Activated CD4-positive, alpha-beta memory T cell treated with anti-CD3 and anti-CD28 coated beads, Interleukin-2, amount 10 ng/mL, durations not matched to agents 7 days and 5 days (primary cell): ENCODE measurements at regions not wholly inside any gene's neighbourhood (a gene's known extent, or its start where the extent isn't known, plus 50 kb on each side); places are given as distances from the start of the nearest gene placed in this dataset.

Experiments used
- CTCF ChIA-PET: fragments of 350-600 bp; sonication (Branson Sonifier 250); formaldehyde crosslinking; loops from one replicate; lab custom pipeline; 2021; ENCODE audit warnings: antibody characterized with exemption, inconsistent platforms; lab: Charles Lee
- POLR2A ChIA-PET: fragments of 350-600 bp; sonication (Branson Sonifier 250); formaldehyde crosslinking; loops from one replicate; lab custom pipeline; 2021; ENCODE audit warnings: antibody characterized with exemption; lab: Charles Lee
- DNase-seq: peaks from one replicate; pipeline ENCODE4 v3.0.0-alpha.2; 2020
- H3K27ac Mint-ChIP-seq: one replicate; pipeline ENCODE4 v1.8.0; 2021; ENCODE audit warnings: mild to moderate bottlenecking, mixed read lengths
- H3K27me3 Mint-ChIP-seq: one replicate; pipeline ENCODE4 v1.8.0; 2021; ENCODE audit warnings: mixed read lengths
- H3K36me3 Mint-ChIP-seq: one replicate; pipeline ENCODE4 v1.8.0; 2021; ENCODE audit warnings: low read depth, mixed read lengths
- H3K4me1 Mint-ChIP-seq: one replicate; pipeline ENCODE4 v1.8.0; 2021; ENCODE audit warnings: mixed read lengths
- H3K4me3 Mint-ChIP-seq: one replicate; pipeline ENCODE4 v1.8.0; 2021; ENCODE audit warnings: mild to moderate bottlenecking, mixed read lengths
- H3K9me3 Mint-ChIP-seq: one replicate; pipeline ENCODE4 v1.8.0; 2021; ENCODE audit warnings: mixed read lengths

GRCh38 chr19:29404951-29405727 is 120.7 kb upstream of the VSTM2B start:
- ChIA-PET POLR2A (no interaction called here), CTCF (no interaction called here)
- Mint-ChIP-seq H3K9me3 (no peaks in the 10 kb centered on the region), H3K27ac (no peak overlapping the region), H3K36me3 (no peaks in the 10 kb centered on the region), H3K4me1 (no peaks in the 10 kb centered on the region), H3K27me3 (peaks cover 2% of the 10 kb centered on the region), H3K4me3 (no peak overlapping the region)
- DNase-seq: no peak

GRCh38 chr19:29405728-29405995 is 120.1 kb upstream of the VSTM2B start:
- H3K27ac Mint-ChIP-seq: no peak overlapping the region
- no peaks in the 10 kb centered on the region for H3K4me1 Mint-ChIP-seq
- CTCF ChIA-PET: no interaction called here
- POLR2A ChIA-PET: no interaction called here
- H3K36me3 Mint-ChIP-seq: no peaks in the 10 kb centered on the region
- H3K27me3 Mint-ChIP-seq: peaks cover 2% of the 10 kb centered on the region
- no peak for DNase-seq
- H3K4me3 Mint-ChIP-seq: no peak overlapping the region
- no peaks in the 10 kb centered on the region for H3K9me3 Mint-ChIP-seq

DNA sequence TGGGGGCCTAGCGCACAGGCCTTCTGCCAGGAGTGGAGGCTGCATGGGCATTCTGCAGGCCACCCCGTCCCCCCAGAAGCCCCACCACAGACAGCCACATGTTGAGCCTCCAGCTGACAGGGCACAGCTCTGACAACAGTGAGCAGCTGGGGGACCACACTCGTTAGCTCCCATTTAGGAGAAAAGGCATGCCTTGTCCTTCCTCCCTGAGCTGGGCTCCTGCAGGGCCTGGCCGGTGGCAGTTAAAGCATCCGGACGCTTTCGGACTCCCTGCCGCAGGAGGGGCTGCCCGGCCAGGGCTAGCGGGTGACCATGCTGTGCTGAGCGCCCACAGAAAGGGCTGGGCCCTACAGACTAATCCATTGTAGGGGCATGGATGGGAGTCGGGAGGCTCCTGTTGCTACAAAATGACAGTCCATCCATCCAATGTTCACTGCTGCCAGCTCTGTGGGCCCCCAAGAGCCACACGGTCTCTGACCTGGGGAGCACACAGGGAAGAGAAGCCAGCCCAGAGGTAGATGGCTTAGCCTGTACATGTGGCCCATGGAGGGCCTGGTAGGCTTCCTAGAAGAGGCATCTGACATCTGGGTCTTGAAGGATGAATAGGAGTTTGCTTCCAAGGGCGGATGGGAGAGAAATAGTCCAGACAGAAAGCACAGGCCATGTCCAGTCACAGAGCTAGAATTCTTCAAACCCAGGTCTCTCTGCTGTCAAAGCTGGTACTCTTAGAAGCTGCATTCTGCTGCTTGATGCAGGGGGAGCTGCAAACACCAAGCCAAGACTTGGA is 116.5 kb upstream of the VSTM2B start:
- ChIA-PET CTCF (no interaction called here), POLR2A (no interaction called here)
- DNase-seq: no peak
- Mint-ChIP-seq H3K4me3 (no peak overlapping the region), H3K36me3 (no peaks in the 10 kb centered on the region), H3K4me1 (no peaks in the 10 kb centered on the region), H3K9me3 (no peaks in the 10 kb centered on the region), H3K27me3 (peaks cover 2% of the 10 kb centered on the region), H3K27ac (no peak overlapping the region)

GRCh38 chr19:29410601-29411000 is 115.2 kb upstream of the VSTM2B start:
- H3K36me3 Mint-ChIP-seq: no peaks in the 10 kb centered on the region
- no peak overlapping the region for H3K27ac Mint-ChIP-seq
- DNase-seq: no peak
- peaks cover 2% of the 10 kb centered on the region for H3K27me3 Mint-ChIP-seq
- no peaks in the 10 kb centered on the region for H3K9me3 Mint-ChIP-seq
- ChIA-PET POLR2A (no interaction called here), CTCF (no interaction called here)
- no peak overlapping the region for H3K4me3 Mint-ChIP-seq
- no peaks in the 10 kb centered on the region for H3K4me1 Mint-ChIP-seq

- H3K9me3 Mint-ChIP-seq: no peaks in the 10 kb centered on the region
- H3K36me3 Mint-ChIP-seq: no peaks in the 10 kb centered on the region
- H3K4me3 Mint-ChIP-seq: no peak overlapping the region
These were observed 114.6 kb upstream of the VSTM2B start for GRCh38 chr19:29411113-29411581.

GRCh38 chr19:29413435-29413834 is 112.4 kb upstream of the VSTM2B start:
- CTCF ChIA-PET: no interaction called here
- Mint-ChIP-seq H3K27ac (no peak overlapping the region), H3K4me1 (no peaks in the 10 kb centered on the region), H3K36me3 (no peaks in the 10 kb centered on the region), H3K27me3 (no peaks in the 10 kb centered on the region), H3K4me3 (no peak overlapping the region), H3K9me3 (no peaks in the 10 kb centered on the region)
- POLR2A ChIA-PET: no interaction called here
- DNase-seq: no peak

More at GRCh38 chr19:29411113-29411581, 114.6 kb upstream of the VSTM2B start:
- DNase-seq: no peak
- ChIA-PET CTCF (no interaction called here), POLR2A (no interaction called here)
- Mint-ChIP-seq H3K27ac (no peak overlapping the region), H3K27me3 (peaks cover 2% of the 10 kb centered on the region), H3K4me1 (no peaks in the 10 kb centered on the region)

DNA sequence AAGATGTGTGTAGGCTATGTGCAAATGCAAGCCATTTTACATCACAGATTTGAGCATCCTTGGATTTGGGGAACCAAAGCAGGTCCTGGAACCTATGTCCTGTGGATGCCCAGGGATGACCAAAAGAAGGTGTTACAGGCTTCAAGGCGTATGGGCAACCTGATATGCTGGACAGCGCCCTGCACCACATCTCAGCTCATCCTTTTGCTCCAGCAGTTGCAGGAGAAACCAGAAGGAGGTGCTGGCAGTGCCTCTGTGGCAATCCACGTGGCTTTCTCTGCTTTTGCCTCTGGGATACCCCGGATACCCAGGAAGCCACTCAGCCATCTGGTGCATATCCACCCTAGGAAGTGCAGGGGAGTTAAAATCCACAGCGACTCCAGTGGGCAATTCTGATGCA is 110.3 kb upstream of the VSTM2B start:
- Mint-ChIP-seq H3K4me3 (no peak overlapping the region), H3K36me3 (no peaks in the 10 kb centered on the region), H3K9me3 (no peaks in the 10 kb centered on the region), H3K27ac (no peak overlapping the region), H3K4me1 (no peaks in the 10 kb centered on the region), H3K27me3 (no peaks in the 10 kb centered on the region)
- no peak for DNase-seq
- ChIA-PET CTCF (no interaction called here), POLR2A (no interaction called here)

DNA sequence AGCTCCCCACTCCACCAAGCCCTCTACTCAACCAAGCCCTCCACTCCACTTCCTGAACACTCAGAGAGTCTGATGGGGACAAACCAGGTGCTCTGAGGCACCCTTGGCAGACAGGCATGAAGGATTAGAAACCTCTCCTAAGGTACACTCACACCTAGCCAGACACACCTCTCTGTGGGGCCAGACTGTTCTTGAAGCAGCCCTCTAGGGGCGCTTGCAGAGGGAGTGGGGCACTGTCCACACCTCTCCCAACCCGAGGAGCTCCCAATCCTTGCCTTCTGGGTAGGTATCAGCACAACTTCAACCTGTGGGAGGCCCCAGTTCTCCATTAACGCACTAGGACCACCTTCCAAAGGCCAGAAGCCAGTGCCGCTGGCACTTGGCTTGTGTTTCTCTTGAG is 108.7 kb upstream of the VSTM2B start:
- no peaks in the 10 kb centered on the region for H3K27me3 Mint-ChIP-seq
- POLR2A ChIA-PET: no interaction called here
- H3K4me3 Mint-ChIP-seq: no peak overlapping the region
- H3K36me3 Mint-ChIP-seq: no peaks in the 10 kb centered on the region
- DNase-seq: no peak
- no peak overlapping the region for H3K27ac Mint-ChIP-seq
- H3K4me1 Mint-ChIP-seq: no peaks in the 10 kb centered on the region
- no peaks in the 10 kb centered on the region for H3K9me3 Mint-ChIP-seq
- CTCF ChIA-PET: no interaction called here

- POLR2A ChIA-PET: no interaction called here
- no peak overlapping the region for H3K4me3 Mint-ChIP-seq
- no peak overlapping the region for H3K27ac Mint-ChIP-seq
- no peaks in the 10 kb centered on the region for H3K36me3 Mint-ChIP-seq
- no peaks in the 10 kb centered on the region for H3K4me1 Mint-ChIP-seq
- H3K27me3 Mint-ChIP-seq: no peaks in the 10 kb centered on the region
- CTCF ChIA-PET: no interaction called here
- no peak for DNase-seq
- no peaks in the 10 kb centered on the region for H3K9me3 Mint-ChIP-seq
These were observed 107.6 kb upstream of the VSTM2B start for GRCh38 chr19:29418201-29418600.

- ChIA-PET POLR2A (no interaction called here), CTCF (no interaction called here)
- Mint-ChIP-seq H3K36me3 (no peaks in the 10 kb centered on the region), H3K9me3 (no peaks in the 10 kb centered on the region), H3K4me3 (no peak overlapping the region), H3K27me3 (no peaks in the 10 kb centered on the region), H3K4me1 (no peaks in the 10 kb centered on the region), H3K27ac (no peak overlapping the region)
- DNase-seq: no peak
These were observed 105.7 kb upstream of the VSTM2B start for GRCh38 chr19:29420065-29420464.

GRCh38 chr19:29420482-29421195 is 105.2 kb upstream of the VSTM2B start:
- POLR2A ChIA-PET: no interaction called here

GRCh38 chr19:29421196-29421545 is 104.6 kb upstream of the VSTM2B start:
- POLR2A ChIA-PET: no interaction called here
- CTCF ChIA-PET: no interaction called here

More at GRCh38 chr19:29420482-29421195, 105.2 kb upstream of the VSTM2B start:
- Mint-ChIP-seq H3K9me3 (no peaks in the 10 kb centered on the region), H3K4me1 (no peaks in the 10 kb centered on the region), H3K27ac (no peak overlapping the region), H3K36me3 (no peaks in the 10 kb centered on the region), H3K27me3 (no peaks in the 10 kb centered on the region), H3K4me3 (no peak overlapping the region)
- CTCF ChIA-PET: no interaction called here
- no peak for DNase-seq

DNA sequence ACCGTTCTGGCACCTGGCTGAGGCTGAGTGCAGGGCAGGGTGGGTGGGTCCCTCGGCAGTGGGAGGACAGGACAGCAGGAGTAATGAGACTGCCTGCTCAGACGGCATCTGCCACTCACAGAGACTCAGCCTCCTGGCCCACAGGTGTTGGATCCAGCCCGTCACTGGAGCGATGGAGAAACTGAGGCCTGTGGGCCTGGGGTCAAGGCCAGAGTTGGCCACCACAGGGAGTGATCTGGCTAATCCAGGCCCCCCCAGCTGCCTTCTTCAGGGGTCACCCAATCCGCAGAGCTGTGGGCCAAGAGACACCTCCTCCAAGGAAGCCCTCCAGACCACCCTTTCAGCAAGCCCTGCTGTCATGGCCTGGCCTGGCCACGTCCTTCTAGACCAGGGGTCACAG is 103.7 kb upstream of the VSTM2B start:
- H3K4me1 Mint-ChIP-seq: no peaks in the 10 kb centered on the region
- no peak for DNase-seq
- POLR2A ChIA-PET: no interaction called here
- no peak overlapping the region for H3K4me3 Mint-ChIP-seq
- no peak overlapping the region for H3K27ac Mint-ChIP-seq
- no peaks in the 10 kb centered on the region for H3K9me3 Mint-ChIP-seq
- no peaks in the 10 kb centered on the region for H3K27me3 Mint-ChIP-seq
- CTCF ChIA-PET: no interaction called here
- no peaks in the 10 kb centered on the region for H3K36me3 Mint-ChIP-seq

More at GRCh38 chr19:29421196-29421545, 104.6 kb upstream of the VSTM2B start:
- Mint-ChIP-seq H3K4me1 (no peaks in the 10 kb centered on the region), H3K36me3 (no peaks in the 10 kb centered on the region), H3K4me3 (no peak overlapping the region), H3K27me3 (no peaks in the 10 kb centered on the region), H3K27ac (no peak overlapping the region), H3K9me3 (no peaks in the 10 kb centered on the region)
- no peak for DNase-seq
